Nephron progenitor cell (in vitro differentiated cells): ENCODE measurements at regions not wholly inside any gene's neighbourhood (a gene's known extent, or its start where the extent isn't known, plus 50 kb on each side); places are given as distances from the start of the nearest gene placed in this dataset.
"Not testable (repeated sequence)": the region's sequence is repeated elsewhere in the genome, so short reads cannot be mapped to it uniquely, and the experiment has no call there.

Source experiments
- DNase-seq: peaks from one replicate; pipeline ENCODE4 v3.0.0; 2021
- H3K27ac Mint-ChIP-seq: 2 replicates; pipeline ENCODE4 v1.8.0; 2021; ENCODE audit warnings: mild to moderate bottlenecking, moderate library complexity, mixed read lengths
- H3K27me3 Mint-ChIP-seq: 2 replicates; pipeline ENCODE4 v1.8.0; 2021; ENCODE audit warnings: mild to moderate bottlenecking, low read depth, mixed read lengths; ENCODE audit not compliant: poor library complexity
- H3K36me3 Mint-ChIP-seq: 2 replicates; pipeline ENCODE4 v1.8.0; 2021; ENCODE audit warnings: low read depth, mixed read lengths
- H3K4me1 Mint-ChIP-seq: 2 replicates; pipeline ENCODE4 v1.8.0; 2021; ENCODE audit warnings: mixed read lengths
- H3K4me3 Mint-ChIP-seq: 2 replicates; pipeline ENCODE4 v1.8.0; 2021; ENCODE audit warnings: mild to moderate bottlenecking, moderate library complexity, mixed read lengths
- H3K9me3 Mint-ChIP-seq: 2 replicates; pipeline ENCODE4 v1.8.0; 2021; ENCODE audit warnings: mild to moderate bottlenecking, moderate library complexity, mixed read lengths
- TF ChIP-seq, protein P1 (sequence below): fragments of 200-600 bp; sonication (generic); IDR thresholded peaks from 2 replicates; pipeline ENCODE4 v1.5.0; 2021; ENCODE audit warnings: antibody characterized with exemption

DNA sequence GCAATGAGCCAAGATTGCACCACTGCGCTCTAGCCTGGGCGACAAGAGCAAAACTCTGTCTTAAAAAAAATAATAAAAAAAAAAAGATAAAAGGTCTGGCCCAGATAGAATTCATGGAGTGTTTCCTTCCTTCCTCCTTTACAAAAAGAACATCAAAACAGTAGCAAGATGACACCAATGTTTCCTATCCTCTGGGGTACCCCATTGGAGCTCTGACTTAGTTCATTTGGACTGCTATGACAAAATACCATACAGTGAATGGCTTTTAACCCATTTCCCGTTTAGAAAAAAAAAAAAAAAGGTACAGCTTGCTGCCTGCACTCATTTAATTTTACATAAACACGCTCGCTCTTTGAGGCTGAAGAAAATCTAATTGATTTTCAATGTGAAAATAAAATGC is 89.9 kb upstream of the PRKX start:
- Mint-ChIP-seq H3K4me1 (no peaks in the 10 kb centered on the region), H3K36me3 (no peaks in the 10 kb centered on the region), H3K9me3 (no peaks in the 10 kb centered on the region), H3K4me3 (no peak overlapping the region), H3K27me3 (peaks cover 20% of the 10 kb centered on the region), H3K27ac (no peak overlapping the region)
- no peak for DNase-seq
- TF ChIP-seq, protein P1, sequence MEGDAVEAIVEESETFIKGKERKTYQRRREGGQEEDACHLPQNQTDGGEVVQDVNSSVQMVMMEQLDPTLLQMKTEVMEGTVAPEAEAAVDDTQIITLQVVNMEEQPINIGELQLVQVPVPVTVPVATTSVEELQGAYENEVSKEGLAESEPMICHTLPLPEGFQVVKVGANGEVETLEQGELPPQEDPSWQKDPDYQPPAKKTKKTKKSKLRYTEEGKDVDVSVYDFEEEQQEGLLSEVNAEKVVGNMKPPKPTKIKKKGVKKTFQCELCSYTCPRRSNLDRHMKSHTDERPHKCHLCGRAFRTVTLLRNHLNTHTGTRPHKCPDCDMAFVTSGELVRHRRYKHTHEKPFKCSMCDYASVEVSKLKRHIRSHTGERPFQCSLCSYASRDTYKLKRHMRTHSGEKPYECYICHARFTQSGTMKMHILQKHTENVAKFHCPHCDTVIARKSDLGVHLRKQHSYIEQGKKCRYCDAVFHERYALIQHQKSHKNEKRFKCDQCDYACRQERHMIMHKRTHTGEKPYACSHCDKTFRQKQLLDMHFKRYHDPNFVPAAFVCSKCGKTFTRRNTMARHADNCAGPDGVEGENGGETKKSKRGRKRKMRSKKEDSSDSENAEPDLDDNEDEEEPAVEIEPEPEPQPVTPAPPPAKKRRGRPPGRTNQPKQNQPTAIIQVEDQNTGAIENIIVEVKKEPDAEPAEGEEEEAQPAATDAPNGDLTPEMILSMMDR: no peak

DNA sequence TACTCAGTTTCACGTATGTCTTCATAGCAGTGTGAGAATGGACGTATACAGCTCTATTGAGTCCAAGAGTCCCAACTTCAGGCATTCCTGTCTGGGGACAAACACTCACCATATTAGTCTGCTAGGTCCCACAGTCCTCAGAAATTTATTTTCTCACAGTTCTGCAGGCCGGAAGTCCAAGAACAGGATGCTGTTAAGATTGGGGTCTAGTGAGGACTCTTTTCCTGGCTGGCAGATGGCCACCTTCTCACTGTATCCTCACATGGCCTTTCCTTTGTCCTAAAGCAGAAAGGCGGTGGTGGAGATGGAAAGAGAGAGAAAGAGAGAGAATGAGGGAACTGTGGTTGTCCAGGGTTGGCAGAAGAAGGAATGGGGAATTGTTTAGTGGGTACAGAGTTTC is 82.0 kb upstream of the PRKX start:
- not testable (repeated sequence) for DNase-seq, H3K27ac Mint-ChIP-seq, H3K4me1 Mint-ChIP-seq, H3K27me3 Mint-ChIP-seq, H3K4me3 Mint-ChIP-seq, H3K9me3 Mint-ChIP-seq, H3K36me3 Mint-ChIP-seq

DNA sequence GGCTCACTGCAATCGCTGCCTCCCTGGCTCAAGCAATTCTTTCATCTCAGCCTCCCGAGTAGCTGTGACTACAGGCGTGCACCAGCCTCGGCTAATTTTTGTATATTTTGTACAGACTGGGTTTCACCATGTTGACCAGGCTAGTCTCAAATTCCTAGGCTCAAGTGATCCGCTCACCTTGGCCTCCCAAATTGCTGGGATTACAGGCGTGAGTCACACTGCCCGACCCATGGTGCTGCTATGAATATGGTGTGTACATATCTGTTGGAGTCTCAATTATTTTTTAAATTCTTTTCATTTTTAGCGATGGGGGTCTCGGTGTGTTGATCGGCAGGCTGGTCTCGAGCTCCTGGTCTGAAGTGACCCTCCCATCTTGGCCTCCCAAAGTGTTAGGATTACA is 78.0 kb upstream of the PRKX start:
- TF ChIP-seq, protein P1: no peak

DNA sequence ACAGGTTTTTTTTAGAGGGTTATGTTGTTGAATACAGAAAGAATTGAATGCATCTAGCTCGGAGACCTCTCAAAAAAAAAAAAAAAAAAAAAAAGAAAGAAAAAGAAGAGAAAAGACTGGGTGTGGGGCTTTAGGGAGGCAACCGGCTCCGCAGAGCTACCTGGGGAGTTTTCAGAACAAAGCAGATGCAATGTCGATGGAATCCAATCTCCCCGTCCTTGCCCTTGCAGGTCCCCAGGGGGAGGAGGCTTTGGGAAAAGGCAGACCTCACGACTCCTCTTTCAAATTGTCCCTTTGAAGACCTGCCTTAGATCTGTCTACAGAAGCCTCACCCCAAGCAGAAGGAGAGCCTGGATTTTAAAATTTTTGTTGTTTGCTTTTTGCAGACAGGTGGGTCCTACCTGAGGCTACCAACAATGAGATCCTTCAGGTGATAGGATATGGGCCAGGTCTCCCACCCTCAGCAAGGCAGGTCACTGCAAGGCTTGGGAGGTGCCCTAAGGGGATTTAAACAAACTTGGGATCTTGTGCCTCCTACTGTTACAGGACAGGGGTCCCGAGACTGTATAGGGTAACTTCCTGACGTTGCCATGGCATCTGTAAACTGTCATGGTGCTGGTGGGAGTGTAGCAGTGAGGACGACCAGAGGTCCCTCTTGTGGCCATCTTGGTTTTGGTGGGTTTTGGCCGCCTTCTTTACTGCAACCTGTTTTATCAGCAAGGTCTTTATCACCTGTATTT is 75.2 kb upstream of the PRKX start:
- Mint-ChIP-seq H3K36me3 (no peaks in the 10 kb centered on the region), H3K4me3 (peak overlapping the region; percentile 72), H3K27ac (peak overlapping the region; percentile 12), H3K4me1 (peaks cover 18% of the 10 kb centered on the region), H3K9me3 (peaks cover 13% of the 10 kb centered on the region), H3K27me3 (peaks cover 12% of the 10 kb centered on the region)
- DNase-seq: peak; percentile 12
- TF ChIP-seq, protein P1: peak; percentile 33

More for the DNA sequence above, 78.0 kb upstream of the PRKX start:
- H3K27ac Mint-ChIP-seq: no peak overlapping the region
- peaks cover 18% of the 10 kb centered on the region for H3K4me1 Mint-ChIP-seq
- no peak overlapping the region for H3K4me3 Mint-ChIP-seq
- no peaks in the 10 kb centered on the region for H3K9me3 Mint-ChIP-seq
- no peak for DNase-seq
- no peaks in the 10 kb centered on the region for H3K36me3 Mint-ChIP-seq
- peaks cover 15% of the 10 kb centered on the region for H3K27me3 Mint-ChIP-seq

DNA sequence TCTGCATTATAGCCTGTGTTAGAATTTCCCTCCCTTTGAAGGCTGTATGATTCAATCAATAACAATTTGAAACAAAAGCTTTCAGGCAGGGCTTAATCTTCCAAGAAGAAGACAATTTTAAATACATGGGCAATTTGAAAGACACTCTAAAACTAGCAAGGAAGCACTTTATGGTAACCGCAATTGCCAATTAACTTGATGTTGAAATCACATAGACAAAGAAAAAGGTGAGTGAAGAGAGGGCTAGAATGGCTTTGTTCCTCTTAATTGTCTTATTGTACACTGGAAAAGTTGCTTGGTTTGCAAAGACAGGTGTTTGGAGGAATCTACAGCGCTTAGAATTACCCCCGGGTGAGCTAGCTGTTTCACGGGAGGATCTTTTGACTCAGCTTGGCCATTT is 74.4 kb upstream of the PRKX start:
- Mint-ChIP-seq H3K4me3 (peak overlapping the region; percentile 72), H3K9me3 (peaks cover 13% of the 10 kb centered on the region), H3K27ac (no peak overlapping the region), H3K4me1 (peaks cover 18% of the 10 kb centered on the region), H3K27me3 (peaks cover 12% of the 10 kb centered on the region), H3K36me3 (no peaks in the 10 kb centered on the region)
- TF ChIP-seq, protein P1: no peak
- DNase-seq: no peak

DNA sequence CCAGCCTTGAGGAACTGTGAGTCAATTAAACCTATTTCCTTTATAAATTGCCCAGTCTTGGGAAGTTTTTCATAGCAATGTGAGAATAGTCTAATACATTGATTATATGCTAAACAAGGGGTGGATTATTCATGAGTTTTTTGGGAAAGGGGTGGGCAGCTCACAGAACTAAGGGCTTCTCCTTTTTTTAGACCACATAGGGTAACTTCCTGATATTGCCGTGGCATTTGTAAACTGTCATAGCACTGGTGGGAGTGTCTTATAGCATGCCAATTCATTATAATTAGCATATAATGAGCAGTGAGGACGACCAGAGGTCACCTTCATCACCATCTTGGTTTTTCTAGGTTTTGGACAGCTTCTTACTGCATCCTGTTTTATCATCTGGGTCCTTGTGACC is 72.4 kb upstream of the PRKX start:
- not testable (repeated sequence) for H3K27ac Mint-ChIP-seq, H3K36me3 Mint-ChIP-seq, DNase-seq, H3K4me3 Mint-ChIP-seq
- Mint-ChIP-seq H3K4me1 (peaks cover 18% of the 10 kb centered on the region), H3K9me3 (peaks cover 13% of the 10 kb centered on the region), H3K27me3 (peaks cover 12% of the 10 kb centered on the region)

DNA sequence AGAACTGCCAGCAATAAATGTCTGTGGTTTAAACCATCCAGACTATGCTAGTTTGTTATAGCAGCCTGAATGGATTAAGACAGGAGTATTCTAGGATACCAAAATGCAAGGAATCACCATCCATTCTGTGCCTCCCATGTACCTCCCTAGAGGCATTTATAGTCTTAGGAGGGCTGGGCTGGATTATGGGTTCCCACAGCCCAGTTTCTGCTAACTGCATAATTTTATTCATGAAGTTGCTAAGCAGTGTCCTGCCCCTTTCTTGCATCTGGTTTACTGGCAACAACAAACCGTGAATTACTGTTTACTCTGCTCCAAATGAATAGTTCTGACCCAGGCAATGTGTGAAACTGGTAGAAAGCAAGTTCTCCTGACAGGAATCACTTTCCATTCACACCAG is 67.1 kb upstream of the PRKX start:
- Mint-ChIP-seq H3K4me1 (no peaks in the 10 kb centered on the region), H3K36me3 (no peaks in the 10 kb centered on the region), H3K27me3 (no peaks in the 10 kb centered on the region), H3K9me3 (peaks cover 6% of the 10 kb centered on the region), H3K27ac (no peak overlapping the region), H3K4me3 (no peak overlapping the region)
- no peak for DNase-seq
- TF ChIP-seq, protein P1: no peak
